ENCODE measurements at regions not wholly inside any gene's neighbourhood (a gene's known extent, or its start where the extent isn't known, plus 50 kb on each side); places are given as distances from the start of the nearest gene placed in this dataset.

DNA sequence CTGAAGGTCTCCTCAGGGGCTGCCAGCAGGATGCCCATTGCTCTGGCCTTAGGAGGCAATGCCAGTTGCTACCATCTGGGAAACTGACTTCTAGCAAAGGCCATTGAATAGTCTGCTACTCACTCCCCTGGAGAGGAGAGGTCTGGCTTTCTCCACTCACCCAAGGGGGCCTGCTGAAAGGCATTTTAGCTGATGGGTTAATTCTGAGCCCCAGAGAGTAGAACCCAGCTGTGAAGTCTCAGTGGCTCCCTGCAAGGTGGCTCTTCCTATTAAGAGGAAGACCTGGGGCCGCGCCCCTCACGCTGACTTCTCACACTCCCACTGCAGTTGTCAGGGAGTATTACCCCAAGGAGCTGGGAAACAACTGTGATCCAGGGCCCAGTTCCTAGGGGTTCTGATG, 213.3 kb upstream of the GALNT2 start:
- CTCF ChIA-PET: no interaction called here
- no peak for TF ChIP-seq CTCF (IDR thresholded peaks at IDR 0.05; ENCODE audit: unreplicated experiment)
- intact Hi-C loops (cut with micrococcal nuclease; ENCODE audit: unreplicated experiment): no loop called here
- Mint-ChIP-seq H3K4me1 (ENCODE audit: low read depth, unreplicated experiment) (no peaks in the 10 kb centered on the region), H3K4me3 (ENCODE audit: low read depth, unreplicated experiment) (no peak overlapping the region), H3K27me3 (ENCODE audit: unreplicated experiment) (peaks cover 61% of the 10 kb centered on the region), H3K36me3 (ENCODE audit: insufficient read depth, unreplicated experiment) (no peaks in the 10 kb centered on the region), H3K9me3 (ENCODE audit: low read depth, unreplicated experiment) (no peaks in the 10 kb centered on the region), H3K27ac (ENCODE audit: unreplicated experiment) (no peak overlapping the region)
- BruUV-seq (replicated peaks): no TSS peak
- no peak for DNase-seq

GRCh38 chr1:229854620-229855019, 212.4 kb upstream of the GALNT2 start:
- intact Hi-C loops (cut with micrococcal nuclease; ENCODE audit: unreplicated experiment): no loop called here
- H3K27me3 Mint-ChIP-seq (ENCODE audit: unreplicated experiment): peaks cover 67% of the 10 kb centered on the region
- no peaks in the 10 kb centered on the region for H3K4me1 Mint-ChIP-seq (ENCODE audit: low read depth, unreplicated experiment)
- CTCF ChIA-PET: no interaction called here
- no peaks in the 10 kb centered on the region for H3K36me3 Mint-ChIP-seq (ENCODE audit: insufficient read depth, unreplicated experiment)
- no peak for TF ChIP-seq CTCF (IDR thresholded peaks at IDR 0.05; ENCODE audit: unreplicated experiment)
- H3K4me3 Mint-ChIP-seq (ENCODE audit: low read depth, unreplicated experiment): no peak overlapping the region
- DNase-seq: no peak
- BruUV-seq (replicated peaks): no TSS peak
- H3K9me3 Mint-ChIP-seq (ENCODE audit: low read depth, unreplicated experiment): no peaks in the 10 kb centered on the region
- H3K27ac Mint-ChIP-seq (ENCODE audit: unreplicated experiment): no peak overlapping the region

DNA sequence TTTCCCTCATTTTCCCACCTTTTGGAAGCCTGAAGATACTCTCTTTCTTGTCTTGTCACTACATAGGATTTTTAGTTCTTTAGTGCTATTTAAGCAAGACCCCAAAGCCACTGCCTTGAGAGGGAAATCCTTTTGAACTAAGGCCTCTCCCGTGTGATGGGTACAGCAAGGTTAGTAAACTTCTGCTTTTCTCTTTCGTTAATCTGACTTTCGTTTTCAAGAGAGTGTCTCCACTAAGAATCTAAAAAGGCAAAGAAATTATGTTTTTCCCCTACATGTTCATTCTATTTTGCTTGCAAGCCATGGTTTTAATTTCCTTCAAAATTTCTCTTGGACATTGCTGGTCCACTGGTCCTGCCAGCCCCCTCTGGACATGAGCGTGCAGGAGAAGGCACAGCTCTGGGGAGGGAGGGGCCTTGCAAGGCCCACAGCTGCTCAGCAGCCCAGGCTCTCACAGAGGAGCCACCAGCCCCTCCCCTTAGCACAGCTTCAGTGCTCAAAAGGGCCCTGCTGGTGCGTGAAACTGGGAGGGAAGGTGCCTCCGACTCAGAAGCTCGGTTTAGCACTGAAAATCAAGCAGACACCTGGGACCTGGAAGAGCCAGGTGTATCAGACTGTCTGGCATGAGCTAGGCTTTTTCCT, 210.9 kb upstream of the GALNT2 start:
- Mint-ChIP-seq H3K4me3 (ENCODE audit: low read depth, unreplicated experiment) (no peak overlapping the region), H3K9me3 (ENCODE audit: low read depth, unreplicated experiment) (no peaks in the 10 kb centered on the region), H3K27me3 (ENCODE audit: unreplicated experiment) (peaks cover 67% of the 10 kb centered on the region), H3K36me3 (ENCODE audit: insufficient read depth, unreplicated experiment) (no peaks in the 10 kb centered on the region), H3K4me1 (ENCODE audit: low read depth, unreplicated experiment) (no peaks in the 10 kb centered on the region), H3K27ac (ENCODE audit: unreplicated experiment) (no peak overlapping the region)
- CTCF ChIA-PET: no interaction called here
- TF ChIP-seq CTCF (IDR thresholded peaks at IDR 0.05; ENCODE audit: unreplicated experiment): no peak
- no TSS peak for BruUV-seq (replicated peaks)
- no peak for DNase-seq
- intact Hi-C loops (cut with micrococcal nuclease; ENCODE audit: unreplicated experiment): no loop called here

GRCh38 chr1:229857585-229857984, 209.5 kb upstream of the GALNT2 start:
- CTCF ChIA-PET: no interaction called here
- BruUV-seq (replicated peaks): no TSS peak
- peaks cover 70% of the 10 kb centered on the region for H3K27me3 Mint-ChIP-seq (ENCODE audit: unreplicated experiment)

More at GRCh38 chr1:229857585-229857984, 209.5 kb upstream of the GALNT2 start:
- intact Hi-C loops (cut with micrococcal nuclease; ENCODE audit: unreplicated experiment): no loop called here
- Mint-ChIP-seq H3K27ac (ENCODE audit: unreplicated experiment) (no peak overlapping the region), H3K4me1 (ENCODE audit: low read depth, unreplicated experiment) (no peaks in the 10 kb centered on the region), H3K9me3 (ENCODE audit: low read depth, unreplicated experiment) (no peaks in the 10 kb centered on the region), H3K4me3 (ENCODE audit: low read depth, unreplicated experiment) (no peak overlapping the region), H3K36me3 (ENCODE audit: insufficient read depth, unreplicated experiment) (no peaks in the 10 kb centered on the region)
- TF ChIP-seq CTCF (IDR thresholded peaks at IDR 0.05; ENCODE audit: unreplicated experiment): no peak
- no peak for DNase-seq

Measured in Calu3 (cell line).